Tibial nerve (tissue), 3 donors: ENCODE measurements at regions not wholly inside any gene's neighbourhood (a gene's known extent, or its start where the extent isn't known, plus 50 kb on each side); places are given as distances from the start of the nearest gene placed in this dataset.

Experiments used
- POLR2A ChIP-seq, 2 donors: fragments of 450-650 bp; IDR thresholded peaks; one replicate each; pipeline ENCODE4 v1.6.1; 2017; ENCODE audit warnings: antibody characterized with exemption in 2 of 2, mild to moderate bottlenecking in 2 of 2, moderate library complexity in 2 of 2
- TF ChIP-seq, protein P1 (sequence below), 5 experiments: fragments of 200-600 bp in 3 of 5; fragments of 450-650 bp in 2 of 5; sonication (generic) in 3 of 5; IDR thresholded peaks; one replicate each; pipeline ENCODE4 v1.5.1; 2016 to 2019; ENCODE audit warnings: antibody characterized with exemption in 5 of 5, mild to moderate bottlenecking in 3 of 5, moderate library complexity in 2 of 5

DNA sequence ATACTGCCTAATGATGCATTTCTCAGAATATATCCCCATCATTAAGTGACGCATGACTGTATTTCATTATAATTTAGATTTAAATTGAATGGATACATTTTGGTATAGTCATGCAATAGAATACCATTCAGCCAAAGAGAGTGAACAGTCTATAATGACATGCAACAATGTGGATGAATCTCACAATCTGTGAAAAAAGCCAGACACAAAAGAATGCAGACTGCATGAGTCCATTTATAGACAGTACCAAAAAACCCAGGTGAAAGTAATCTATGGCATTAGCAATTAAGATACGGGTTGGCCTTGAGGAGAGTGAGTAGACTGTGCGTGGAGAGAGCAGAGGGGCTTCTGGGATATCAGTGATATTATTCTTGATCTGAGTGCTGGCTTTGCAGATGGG lies 239.7 kb upstream of the PGRMC2 start:
- TF ChIP-seq, protein P1, sequence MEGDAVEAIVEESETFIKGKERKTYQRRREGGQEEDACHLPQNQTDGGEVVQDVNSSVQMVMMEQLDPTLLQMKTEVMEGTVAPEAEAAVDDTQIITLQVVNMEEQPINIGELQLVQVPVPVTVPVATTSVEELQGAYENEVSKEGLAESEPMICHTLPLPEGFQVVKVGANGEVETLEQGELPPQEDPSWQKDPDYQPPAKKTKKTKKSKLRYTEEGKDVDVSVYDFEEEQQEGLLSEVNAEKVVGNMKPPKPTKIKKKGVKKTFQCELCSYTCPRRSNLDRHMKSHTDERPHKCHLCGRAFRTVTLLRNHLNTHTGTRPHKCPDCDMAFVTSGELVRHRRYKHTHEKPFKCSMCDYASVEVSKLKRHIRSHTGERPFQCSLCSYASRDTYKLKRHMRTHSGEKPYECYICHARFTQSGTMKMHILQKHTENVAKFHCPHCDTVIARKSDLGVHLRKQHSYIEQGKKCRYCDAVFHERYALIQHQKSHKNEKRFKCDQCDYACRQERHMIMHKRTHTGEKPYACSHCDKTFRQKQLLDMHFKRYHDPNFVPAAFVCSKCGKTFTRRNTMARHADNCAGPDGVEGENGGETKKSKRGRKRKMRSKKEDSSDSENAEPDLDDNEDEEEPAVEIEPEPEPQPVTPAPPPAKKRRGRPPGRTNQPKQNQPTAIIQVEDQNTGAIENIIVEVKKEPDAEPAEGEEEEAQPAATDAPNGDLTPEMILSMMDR (IDR thresholded peaks at IDR 0.05), result no peak
- TF ChIP-seq POLR2A (IDR thresholded peaks at IDR 0.05), result no peak
